HepG2 (cell line): ENCODE measurements at regions not wholly inside any gene's neighbourhood (a gene's known extent, or its start where the extent isn't known, plus 50 kb on each side); places are given as distances from the start of the nearest gene placed in this dataset.

Experiments used
- ATAC-seq: fragments of 200-7000 bp; cut with Tn5 transposase; 3 replicates; pipeline ENCODE4 v1.9.1; 2020; ENCODE audit warnings: mild to moderate bottlenecking, moderate library complexity
- BruUV-seq: library from RNA; stranded (reverse); fragments of 400-500 nt; replicated peaks from 2 replicates; lab custom pipeline; 2021; lab: Mats Ljungman, UMichigan
- CTCF ChIA-PET: fragments of 300-600 bp; formaldehyde crosslinking; extraction: SDS; loops from one replicate; lab custom pipeline; 2021; ENCODE audit warnings: low total read pairs, inconsistent platforms, low intra/inter-chr PET ratio; lab: Yijun Ruan, JAX
- POLR2A ChIA-PET: fragments of 350-600 bp; sonication (Branson Sonifier 250); formaldehyde crosslinking; loops from one replicate; lab custom pipeline; 2020; ENCODE audit warnings: antibody characterized with exemption, inconsistent platforms; lab: Yijun Ruan, JAX
- DNase-seq: peaks from one replicate; pipeline ENCODE4 v3.0.0-alpha.2; 2015; ENCODE audit warnings: low spot score
- FAIRE-seq: peaks from 3 replicates; lab custom pipeline; 2011; peaks lifted over from hg19 to GRCh38; lab: Jason Lieb, UNC
- H2AFZ ChIP-seq: one replicate; pipeline ENCODE4 v1.6.1; 2011; ENCODE audit warnings: low read length, inconsistent platforms
- H3K27ac ChIP-seq: fragments of 300-600 bp; 3 replicates; pipeline ENCODE4 v1.8.0; 2011; ENCODE audit warnings: mixed run types, mild to moderate bottlenecking, mixed read lengths, low read length, inconsistent platforms; ENCODE audit not compliant: insufficient read depth; ENCODE audit errors: extremely low read length
- H3K27me3 ChIP-seq, 2 experiments: fragments of 200-600 bp in 1 of 2; 2 replicates in 1 of 2; 3 replicates in 1 of 2; pipeline versions ENCODE4 v1.6.0 to v1.8.0; 2011; ENCODE audit warnings: low read length in 2 of 2, mild to moderate bottlenecking in 2 of 2, moderate library complexity in 2 of 2, inconsistent platforms in 1 of 2; ENCODE audit not compliant: insufficient read depth in 2 of 2, control insufficient read depth in 1 of 2
- H3K36me3 ChIP-seq, 2 experiments: fragments of 200-600 bp in 1 of 2; replicated peaks in 1 of 2; 2 replicates in 1 of 2; 3 replicates in 1 of 2; pipeline versions ENCODE4 v1.5.1 to v1.8.0; 2011; ENCODE audit warnings: low read length in 2 of 2, inconsistent platforms in 1 of 2; ENCODE audit not compliant: insufficient read depth in 2 of 2, control insufficient read depth in 1 of 2
- H3K4me1 ChIP-seq: 2 replicates; pipeline ENCODE4 v1.5.1; 2012; ENCODE audit warnings: low read length, inconsistent platforms; ENCODE audit not compliant: insufficient read depth
- H3K4me2 ChIP-seq: 2 replicates; pipeline ENCODE4 v1.6.0; 2011; ENCODE audit warnings: low read depth, low read length, inconsistent platforms
- H3K4me3 ChIP-seq, 3 experiments: fragments of 200-600 bp in 1 of 3; sonication (generic), shearing (Covaris generic) in 1 of 3; replicated peaks in 1 of 3; 2 replicates each; pipeline ENCODE4 v1.5.1; 2011 to 2016; ENCODE audit warnings: low read length in 3 of 3, inconsistent platforms in 2 of 3, low read depth in 2 of 3, mild to moderate bottlenecking in 2 of 3, control low read depth in 1 of 3, mixed read lengths in 1 of 3; ENCODE audit not compliant: insufficient read depth in 1 of 3
- H3K79me2 ChIP-seq: one replicate; pipeline ENCODE4 v1.6.1; 2011; ENCODE audit warnings: low read length, inconsistent platforms; ENCODE audit not compliant: insufficient read depth
- H3K9ac ChIP-seq: 2 replicates; pipeline ENCODE4 v1.6.0; 2011; ENCODE audit warnings: mild to moderate bottlenecking, low read depth, low read length, inconsistent platforms; ENCODE audit not compliant: insufficient read depth
- H3K9me3 ChIP-seq: 2 replicates; pipeline ENCODE4 v1.5.1; 2012; ENCODE audit warnings: mild to moderate bottlenecking, low read length
- H4K20me1 ChIP-seq: 2 replicates; pipeline ENCODE4 v1.6.0; 2011; ENCODE audit warnings: inconsistent platforms, mild to moderate bottlenecking, low read length, moderate library complexity; ENCODE audit not compliant: insufficient read depth
- ETV5 ChIP-seq: IDR thresholded peaks from 2 replicates; pipeline ENCODE4 v1.6.1; 2018; ENCODE audit warnings: missing biosample characterization, missing genetic modification reagents, inconsistent platforms, borderline replicate concordance
- TCF7 ChIP-seq: sonication (generic); IDR thresholded peaks from 2 replicates; pipeline ENCODE4 v1.6.1; 2016; ENCODE audit warnings: antibody characterized with exemption, low read depth
- ZNF501 ChIP-seq: sonication (generic); formaldehyde crosslinking; IDR thresholded peaks from 2 replicates; pipeline ENCODE4 v1.5.1; 2020; ENCODE audit warnings: mild to moderate bottlenecking, moderate library complexity, missing genetic modification reagents
- ZNF644 ChIP-seq: IDR thresholded peaks from 2 replicates; pipeline ENCODE4 v1.6.1; 2016; ENCODE audit warnings: low read depth
- WGBS: methylation state at CpG from one replicate; pipeline ENCODE4 v1.1.6; 2017; ENCODE audit warnings: low lambda C conversion rate; 5-methylcytosine and 5-hydroxymethylcytosine counted together
- in situ Hi-C: cut with HindIII; loops from 2 replicates; pipeline ENCODE4 v1.10.0; 2017; ENCODE audit warnings: low pct_unique_long_range_greater_than_20kb; ENCODE audit not compliant: extremely low pct_ligation_motif_present
- intact Hi-C: fragments of 100-400 bp; cut with micrococcal nuclease; formaldehyde crosslinking; loops from one replicate; pipeline ENCODE4 v1.10.0; 2022; ENCODE audit not compliant: unreplicated experiment
- TF ChIP-seq, protein P1 (sequence below), 2 experiments: sonication (generic) in 1 of 2; formaldehyde crosslinking in 1 of 2; IDR thresholded peaks; 2 replicates each; pipeline versions ENCODE4 v1.4.0 to v1.6.1; 2016 to 2020; ENCODE audit warnings: borderline replicate concordance in 1 of 2, low read depth in 1 of 2, mild to moderate bottlenecking in 1 of 2, missing genetic modification reagents in 1 of 2
- TF ChIP-seq, protein P2 (sequence below): sonication (generic); formaldehyde crosslinking; IDR thresholded peaks from 2 replicates; pipeline ENCODE4 v1.4.0; 2020; ENCODE audit warnings: missing genetic modification reagents
- TF ChIP-seq, protein P3 (sequence below): IDR thresholded peaks from 2 replicates; pipeline ENCODE4 v1.6.1; 2016; ENCODE audit warnings: low read depth, control low read depth
- TF ChIP-seq, protein P4 (sequence below): IDR thresholded peaks from 2 replicates; pipeline ENCODE4 v1.6.1; 2016; ENCODE audit warnings: missing compliant biosample characterization, missing genetic modification reagents, borderline replicate concordance

DNA sequence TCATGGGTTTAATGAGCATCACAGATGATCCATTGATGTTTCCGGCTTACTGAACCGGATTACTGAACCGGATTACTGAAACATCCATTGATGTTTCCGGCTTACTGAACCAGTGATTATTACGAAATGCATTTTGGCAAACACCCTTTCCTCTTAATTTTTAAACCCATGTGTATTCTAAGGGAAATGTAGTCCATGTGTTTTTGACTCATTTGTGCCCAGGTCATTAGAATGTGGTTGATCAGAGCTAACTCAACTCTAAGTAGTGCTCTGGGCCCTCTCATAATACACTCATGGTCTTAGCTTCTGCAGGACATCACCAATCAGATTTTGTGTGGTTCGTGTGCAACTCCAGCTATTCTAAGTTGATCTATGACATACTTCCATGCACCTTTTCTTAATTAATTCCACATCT lies 141.6 kb downstream of the SPATA18 start:
- WGBS = 2% methylated on average over 6 of the region's 6 CpGs
- Histone ChIP-seq H2AFZ (no peak overlapping the region), H3K9me3 (no peaks in the 10 kb centered on the region), H3K36me3 (no peaks in the 10 kb centered on the region), H4K20me1 (no peaks in the 10 kb centered on the region), H3K27ac (no peak overlapping the region), H3K4me1 (peaks cover 11% of the 10 kb centered on the region), H3K9ac (no peak overlapping the region), H3K79me2 (no peaks in the 10 kb centered on the region), H3K27me3 (no peaks in the 10 kb centered on the region; a peak in 1 of 5 replicates), H3K4me3 (no peak overlapping the region), H3K4me2 (0 out of 2 replicates have a peak overlapping the region, but pooled peaks have one; percentile 11)
- DNase-seq (peak; percentile 34), ATAC-seq (no peak; the same call in 2 of the 3 replicates), FAIRE-seq (no peak)
- in situ Hi-C loops (no loop called here), intact Hi-C loops (no loop called here)
- CTCF ChIA-PET = no interaction called here
- POLR2A ChIA-PET = no interaction called here
- no TSS peak for BruUV-seq
- TF ChIP-seq, protein P1, sequence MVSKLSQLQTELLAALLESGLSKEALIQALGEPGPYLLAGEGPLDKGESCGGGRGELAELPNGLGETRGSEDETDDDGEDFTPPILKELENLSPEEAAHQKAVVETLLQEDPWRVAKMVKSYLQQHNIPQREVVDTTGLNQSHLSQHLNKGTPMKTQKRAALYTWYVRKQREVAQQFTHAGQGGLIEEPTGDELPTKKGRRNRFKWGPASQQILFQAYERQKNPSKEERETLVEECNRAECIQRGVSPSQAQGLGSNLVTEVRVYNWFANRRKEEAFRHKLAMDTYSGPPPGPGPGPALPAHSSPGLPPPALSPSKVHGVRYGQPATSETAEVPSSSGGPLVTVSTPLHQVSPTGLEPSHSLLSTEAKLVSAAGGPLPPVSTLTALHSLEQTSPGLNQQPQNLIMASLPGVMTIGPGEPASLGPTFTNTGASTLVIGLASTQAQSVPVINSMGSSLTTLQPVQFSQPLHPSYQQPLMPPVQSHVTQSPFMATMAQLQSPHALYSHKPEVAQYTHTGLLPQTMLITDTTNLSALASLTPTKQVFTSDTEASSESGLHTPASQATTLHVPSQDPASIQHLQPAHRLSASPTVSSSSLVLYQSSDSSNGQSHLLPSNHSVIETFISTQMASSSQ (IDR thresholded peaks at IDR 0.05; ENCODE audit: low read depth) = no peak
- TF ChIP-seq, protein P1 (CRISPR knock-in tag; IDR thresholded peaks at IDR 0.05; ENCODE audit: borderline replicate concordance) = no peak
- TF ChIP-seq ZNF501 (CRISPR knock-in tag) (no peak), ZNF644 (CRISPR knock-in tag) (no peak), TCF7 (peak; percentile 48; the same call in 1 of the 2 replicates), ETV5 (CRISPR knock-in tag) (peak; percentile 25; the same call in 1 of the 2 replicates)
- TF ChIP-seq, protein P2, sequence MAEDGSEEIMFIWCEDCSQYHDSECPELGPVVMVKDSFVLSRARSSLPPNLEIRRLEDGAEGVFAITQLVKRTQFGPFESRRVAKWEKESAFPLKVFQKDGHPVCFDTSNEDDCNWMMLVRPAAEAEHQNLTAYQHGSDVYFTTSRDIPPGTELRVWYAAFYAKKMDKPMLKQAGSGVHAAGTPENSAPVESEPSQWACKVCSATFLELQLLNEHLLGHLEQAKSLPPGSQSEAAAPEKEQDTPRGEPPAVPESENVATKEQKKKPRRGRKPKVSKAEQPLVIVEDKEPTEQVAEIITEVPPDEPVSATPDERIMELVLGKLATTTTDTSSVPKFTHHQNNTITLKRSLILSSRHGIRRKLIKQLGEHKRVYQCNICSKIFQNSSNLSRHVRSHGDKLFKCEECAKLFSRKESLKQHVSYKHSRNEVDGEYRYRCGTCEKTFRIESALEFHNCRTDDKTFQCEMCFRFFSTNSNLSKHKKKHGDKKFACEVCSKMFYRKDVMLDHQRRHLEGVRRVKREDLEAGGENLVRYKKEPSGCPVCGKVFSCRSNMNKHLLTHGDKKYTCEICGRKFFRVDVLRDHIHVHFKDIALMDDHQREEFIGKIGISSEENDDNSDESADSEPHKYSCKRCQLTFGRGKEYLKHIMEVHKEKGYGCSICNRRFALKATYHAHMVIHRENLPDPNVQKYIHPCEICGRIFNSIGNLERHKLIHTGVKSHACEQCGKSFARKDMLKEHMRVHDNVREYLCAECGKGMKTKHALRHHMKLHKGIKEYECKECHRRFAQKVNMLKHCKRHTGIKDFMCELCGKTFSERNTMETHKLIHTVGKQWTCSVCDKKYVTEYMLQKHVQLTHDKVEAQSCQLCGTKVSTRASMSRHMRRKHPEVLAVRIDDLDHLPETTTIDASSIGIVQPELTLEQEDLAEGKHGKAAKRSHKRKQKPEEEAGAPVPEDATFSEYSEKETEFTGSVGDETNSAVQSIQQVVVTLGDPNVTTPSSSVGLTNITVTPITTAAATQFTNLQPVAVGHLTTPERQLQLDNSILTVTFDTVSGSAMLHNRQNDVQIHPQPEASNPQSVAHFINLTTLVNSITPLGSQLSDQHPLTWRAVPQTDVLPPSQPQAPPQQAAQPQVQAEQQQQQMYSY (CRISPR knock-in tag) = no peak
- TF ChIP-seq, protein P3, sequence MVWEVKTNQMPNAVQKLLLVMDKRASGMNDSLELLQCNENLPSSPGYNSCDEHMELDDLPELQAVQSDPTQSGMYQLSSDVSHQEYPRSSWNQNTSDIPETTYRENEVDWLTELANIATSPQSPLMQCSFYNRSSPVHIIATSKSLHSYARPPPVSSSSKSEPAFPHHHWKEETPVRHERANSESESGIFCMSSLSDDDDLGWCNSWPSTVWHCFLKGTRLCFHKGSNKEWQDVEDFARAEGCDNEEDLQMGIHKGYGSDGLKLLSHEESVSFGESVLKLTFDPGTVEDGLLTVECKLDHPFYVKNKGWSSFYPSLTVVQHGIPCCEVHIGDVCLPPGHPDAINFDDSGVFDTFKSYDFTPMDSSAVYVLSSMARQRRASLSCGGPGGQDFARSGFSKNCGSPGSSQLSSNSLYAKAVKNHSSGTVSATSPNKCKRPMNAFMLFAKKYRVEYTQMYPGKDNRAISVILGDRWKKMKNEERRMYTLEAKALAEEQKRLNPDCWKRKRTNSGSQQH (CRISPR knock-in tag) = no peak
- TF ChIP-seq, protein P4, sequence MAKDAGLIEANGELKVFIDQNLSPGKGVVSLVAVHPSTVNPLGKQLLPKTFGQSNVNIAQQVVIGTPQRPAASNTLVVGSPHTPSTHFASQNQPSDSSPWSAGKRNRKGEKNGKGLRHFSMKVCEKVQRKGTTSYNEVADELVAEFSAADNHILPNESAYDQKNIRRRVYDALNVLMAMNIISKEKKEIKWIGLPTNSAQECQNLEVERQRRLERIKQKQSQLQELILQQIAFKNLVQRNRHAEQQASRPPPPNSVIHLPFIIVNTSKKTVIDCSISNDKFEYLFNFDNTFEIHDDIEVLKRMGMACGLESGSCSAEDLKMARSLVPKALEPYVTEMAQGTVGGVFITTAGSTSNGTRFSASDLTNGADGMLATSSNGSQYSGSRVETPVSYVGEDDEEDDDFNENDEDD (CRISPR knock-in tag) = no peak
